ENCODE measurements at regions not wholly inside any gene's neighbourhood (a gene's known extent, or its start where the extent isn't known, plus 50 kb on each side); places are given as distances from the start of the nearest gene placed in this dataset.

GRCh38 chr2:57806449-57806968 is 240.1 kb upstream of the VRK2 start:
- TF ChIP-seq CTCF (IDR thresholded peaks at IDR 0.05) (no peak), POLR2A (IDR thresholded peaks at IDR 0.05) (no peak)
